DND-41 (cell line): ENCODE measurements at regions not wholly inside any gene's neighbourhood (a gene's known extent, or its start where the extent isn't known, plus 50 kb on each side); places are given as distances from the start of the nearest gene placed in this dataset.
A peak's percentile ranks its signal among the peaks of the same experiment; 100 is the strongest.
"Not testable (repeated sequence)": the region's sequence is repeated elsewhere in the genome, so short reads cannot be mapped to it uniquely, and the experiment has no call there.

Experiments
- ATAC-seq: fragments of 200-7000 bp; cut with Tn5 transposase; 3 replicates; pipeline ENCODE4 v1.9.1; 2021; ENCODE audit warnings: low read depth; ENCODE audit not compliant: insufficient read depth
- DNase-seq: peaks from one replicate; pipeline ENCODE4 v3.0.0-alpha.2; 2020
- H2AFZ ChIP-seq: 2 replicates; pipeline ENCODE4 v1.6.0; 2012; ENCODE audit warnings: low read depth, low read length
- H3K27ac ChIP-seq: 2 replicates; pipeline ENCODE4 v1.5.1; 2012; ENCODE audit warnings: low read length, inconsistent platforms
- H3K27me3 ChIP-seq: fragments of 200-600 bp; sonication (generic); 2 replicates; pipeline ENCODE4 v1.6.0; 2012; ENCODE audit warnings: low read length, mild to moderate bottlenecking, inconsistent platforms; ENCODE audit not compliant: insufficient read depth, poor library complexity
- H3K36me3 ChIP-seq: 2 replicates; pipeline ENCODE4 v1.5.1; 2012; ENCODE audit warnings: low read length, inconsistent platforms; ENCODE audit not compliant: insufficient read depth
- H3K4me1 ChIP-seq: 2 replicates; pipeline ENCODE4 v1.5.1; 2012; ENCODE audit warnings: mild to moderate bottlenecking, low read length; ENCODE audit not compliant: insufficient read depth
- H3K4me2 ChIP-seq: 2 replicates; pipeline ENCODE4 v1.6.0; 2012; ENCODE audit warnings: mild to moderate bottlenecking, moderate library complexity, low read length, inconsistent platforms; ENCODE audit not compliant: insufficient read depth
- H3K4me3 ChIP-seq, 2 experiments: fragments of 200-600 bp in 1 of 2; shearing (Covaris generic) in 1 of 2; 2 replicates each; pipeline ENCODE4 v1.5.1; 2012 to 2016; ENCODE audit warnings: inconsistent platforms in 2 of 2, low read length in 2 of 2, mild to moderate bottlenecking in 2 of 2, low read depth in 1 of 2, moderate library complexity in 1 of 2
- H3K79me2 ChIP-seq: 2 replicates; pipeline ENCODE4 v1.6.0; 2012; ENCODE audit warnings: low read length, inconsistent platforms; ENCODE audit not compliant: insufficient read depth
- H3K9ac ChIP-seq: 2 replicates; pipeline ENCODE4 v1.6.0; 2012; ENCODE audit warnings: low read depth, mild to moderate bottlenecking, inconsistent platforms, low read length, moderate library complexity
- H3K9me3 ChIP-seq: 2 replicates; pipeline ENCODE4 v1.5.1; 2012; ENCODE audit warnings: low read length, moderate library complexity, mild to moderate bottlenecking, inconsistent platforms; ENCODE audit not compliant: insufficient read depth, severe bottlenecking
- H4K20me1 ChIP-seq: 2 replicates; pipeline ENCODE4 v1.6.0; 2012; ENCODE audit warnings: low read length; ENCODE audit not compliant: insufficient read depth
- EZH2 ChIP-seq: IDR thresholded peaks from 3 replicates; pipeline ENCODE4 v1.6.1; 2012; ENCODE audit warnings: borderline replicate concordance, low read depth, mild to moderate bottlenecking, moderate library complexity, low read length, inconsistent platforms; ENCODE audit not compliant: severe bottlenecking
- TF ChIP-seq, protein P1 (sequence below): IDR thresholded peaks from 2 replicates; pipeline ENCODE4 v1.5.1; 2012; ENCODE audit warnings: borderline replicate concordance, low read length, moderate library complexity, mild to moderate bottlenecking; ENCODE audit not compliant: poor library complexity, severe bottlenecking; ENCODE audit errors: extremely low read depth

DNA sequence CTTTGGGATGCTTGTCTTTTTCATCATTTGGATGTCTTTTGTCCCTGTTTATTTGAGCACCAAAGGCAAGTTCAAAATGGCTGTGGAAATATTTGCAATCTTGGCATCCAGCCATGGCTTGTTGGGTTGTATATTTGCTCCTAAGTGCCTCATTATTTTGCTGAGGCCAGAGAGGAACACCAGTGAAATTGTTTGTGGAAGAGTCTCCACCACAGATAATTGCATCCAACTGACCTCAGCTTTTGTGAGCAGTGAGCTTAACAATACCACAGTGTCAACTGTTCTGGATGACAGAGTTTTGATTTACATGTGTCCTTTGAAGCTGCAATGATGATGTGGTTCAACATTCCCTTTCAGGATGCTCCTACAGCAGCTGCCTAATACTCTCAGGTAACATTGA, 83.0 kb upstream of the KCNAB1 start:
- H3K9me3 ChIP-seq = no peaks in the 10 kb centered on the region

GRCh38 chr3:156038869-156039268, 81.5 kb upstream of the KCNAB1 start:
- Histone ChIP-seq H3K4me3 (no peak overlapping the region), H3K9me3 (no peaks in the 10 kb centered on the region), H3K27ac (no peak overlapping the region), H3K4me1 (no peaks in the 10 kb centered on the region), H3K36me3 (no peaks in the 10 kb centered on the region), H3K27me3 (no peaks in the 10 kb centered on the region), H3K79me2 (no peaks in the 10 kb centered on the region), H2AFZ (no peak overlapping the region), H3K4me2 (peak overlapping the region; percentile 24; the same call in 1 of the 2 replicates), H4K20me1 (no peaks in the 10 kb centered on the region), H3K9ac (no peak overlapping the region)
- DNase-seq (no peak), ATAC-seq (no peak)
- TF ChIP-seq, protein P1, sequence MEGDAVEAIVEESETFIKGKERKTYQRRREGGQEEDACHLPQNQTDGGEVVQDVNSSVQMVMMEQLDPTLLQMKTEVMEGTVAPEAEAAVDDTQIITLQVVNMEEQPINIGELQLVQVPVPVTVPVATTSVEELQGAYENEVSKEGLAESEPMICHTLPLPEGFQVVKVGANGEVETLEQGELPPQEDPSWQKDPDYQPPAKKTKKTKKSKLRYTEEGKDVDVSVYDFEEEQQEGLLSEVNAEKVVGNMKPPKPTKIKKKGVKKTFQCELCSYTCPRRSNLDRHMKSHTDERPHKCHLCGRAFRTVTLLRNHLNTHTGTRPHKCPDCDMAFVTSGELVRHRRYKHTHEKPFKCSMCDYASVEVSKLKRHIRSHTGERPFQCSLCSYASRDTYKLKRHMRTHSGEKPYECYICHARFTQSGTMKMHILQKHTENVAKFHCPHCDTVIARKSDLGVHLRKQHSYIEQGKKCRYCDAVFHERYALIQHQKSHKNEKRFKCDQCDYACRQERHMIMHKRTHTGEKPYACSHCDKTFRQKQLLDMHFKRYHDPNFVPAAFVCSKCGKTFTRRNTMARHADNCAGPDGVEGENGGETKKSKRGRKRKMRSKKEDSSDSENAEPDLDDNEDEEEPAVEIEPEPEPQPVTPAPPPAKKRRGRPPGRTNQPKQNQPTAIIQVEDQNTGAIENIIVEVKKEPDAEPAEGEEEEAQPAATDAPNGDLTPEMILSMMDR = no peak
- no peak for TF ChIP-seq EZH2

More for the DNA sequence above, 83.0 kb upstream of the KCNAB1 start:
- Histone ChIP-seq H3K9ac (no peak overlapping the region), H3K79me2 (no peaks in the 10 kb centered on the region), H3K4me2 (no peak overlapping the region), H3K36me3 (no peaks in the 10 kb centered on the region), H3K27me3 (no peaks in the 10 kb centered on the region), H4K20me1 (no peaks in the 10 kb centered on the region), H3K4me1 (no peaks in the 10 kb centered on the region), H2AFZ (no peak overlapping the region), H3K27ac (no peak overlapping the region), H3K4me3 (no peak overlapping the region)
- DNase-seq (no peak), ATAC-seq (no peak)
- no peak for TF ChIP-seq EZH2
- TF ChIP-seq, protein P1 = no peak

DNA sequence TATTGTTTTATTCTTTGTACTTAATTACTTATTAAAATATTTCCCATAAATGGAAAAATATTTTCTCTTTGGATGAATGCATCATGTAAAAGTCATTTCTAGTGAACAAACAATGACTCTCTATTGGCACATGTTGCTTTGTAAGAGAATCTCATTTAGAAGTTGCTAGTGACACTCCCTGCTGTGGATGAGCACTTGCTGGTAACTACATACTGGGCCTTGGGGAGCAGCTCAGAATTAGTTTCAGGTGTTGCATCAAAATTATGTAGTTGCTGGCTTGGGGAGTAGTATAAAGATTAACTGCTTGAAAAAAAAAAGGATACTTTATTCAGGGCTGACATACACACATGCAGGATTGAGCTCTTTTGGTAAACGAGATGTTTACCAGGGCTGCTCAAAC, 80.3 kb upstream of the KCNAB1 start:
- no peaks in the 10 kb centered on the region for H4K20me1 ChIP-seq
- H3K36me3 ChIP-seq = no peaks in the 10 kb centered on the region
- DNase-seq (no peak), ATAC-seq (no peak)
- H3K9me3 ChIP-seq = no peaks in the 10 kb centered on the region
- no peak overlapping the region for H3K27ac ChIP-seq
- H2AFZ ChIP-seq = no peak overlapping the region
- TF ChIP-seq EZH2 = no peak
- no peaks in the 10 kb centered on the region for H3K4me1 ChIP-seq
- H3K4me2 ChIP-seq = no peak overlapping the region
- no peaks in the 10 kb centered on the region for H3K27me3 ChIP-seq
- no peak overlapping the region for H3K9ac ChIP-seq
- no peaks in the 10 kb centered on the region for H3K79me2 ChIP-seq
- no peak overlapping the region for H3K4me3 ChIP-seq

DNA sequence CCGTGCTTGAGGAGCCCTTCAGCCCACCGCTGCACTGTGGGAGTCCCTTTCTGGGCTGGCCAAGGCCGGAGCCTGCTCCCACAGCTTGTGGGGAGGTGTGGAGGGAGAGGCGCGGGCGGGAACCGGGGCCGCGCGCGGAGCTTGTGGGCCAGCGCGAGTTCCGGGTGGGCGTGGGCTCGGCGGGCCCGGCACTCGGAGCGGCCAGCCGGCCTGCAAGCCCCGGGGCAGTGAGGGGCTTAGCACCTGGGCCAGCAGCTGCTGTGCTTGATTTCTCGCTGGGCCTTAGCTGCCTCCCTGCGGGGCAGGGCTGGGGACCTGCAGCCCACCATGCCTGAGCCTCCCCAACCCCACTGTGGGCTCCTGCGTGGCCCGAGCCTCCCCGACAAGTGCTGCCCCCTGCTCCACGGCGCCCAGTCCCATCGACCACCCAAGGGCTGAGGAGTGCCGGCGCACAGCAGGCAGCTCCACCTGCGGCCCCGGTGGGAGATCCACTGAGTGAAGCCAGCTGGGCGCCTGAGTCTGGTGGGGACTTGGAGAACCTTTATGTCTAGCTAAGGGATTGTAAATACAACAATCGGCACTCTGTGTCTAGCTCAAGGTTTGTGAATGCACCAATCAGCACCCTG, 79.0 kb upstream of the KCNAB1 start:
- H4K20me1 ChIP-seq, H3K4me1 ChIP-seq, H3K27me3 ChIP-seq, ATAC-seq, H3K27ac ChIP-seq, H3K9me3 ChIP-seq, H3K9ac ChIP-seq, H2AFZ ChIP-seq, H3K79me2 ChIP-seq, H3K4me2 ChIP-seq, H3K36me3 ChIP-seq, H3K4me3 ChIP-seq, DNase-seq: not testable (repeated sequence)

DNA sequence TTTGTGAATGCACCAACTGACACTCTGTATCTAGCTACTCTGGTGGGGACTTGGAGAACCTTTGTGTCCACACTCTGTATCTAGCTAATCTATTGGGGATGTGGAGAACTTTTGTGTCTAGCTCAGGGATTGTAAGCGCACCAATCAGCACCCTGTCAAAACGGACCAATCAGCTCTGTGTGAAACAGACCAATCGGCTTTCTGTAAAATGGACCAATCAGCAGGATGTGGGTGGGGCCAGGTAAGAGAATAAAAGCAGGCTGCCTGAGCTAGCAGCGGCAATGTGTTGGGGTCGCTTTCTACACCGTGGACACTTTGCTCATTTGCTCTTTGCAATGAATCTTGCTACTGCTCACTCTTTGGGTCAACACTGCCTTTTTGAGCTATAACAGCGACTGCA, 78.5 kb upstream of the KCNAB1 start:
- not testable (repeated sequence) for H3K4me2 ChIP-seq, H3K27ac ChIP-seq, H3K79me2 ChIP-seq, H3K4me1 ChIP-seq, H3K9me3 ChIP-seq, H3K27me3 ChIP-seq, H4K20me1 ChIP-seq, H3K36me3 ChIP-seq, H3K4me3 ChIP-seq, DNase-seq, H3K9ac ChIP-seq, ATAC-seq, H2AFZ ChIP-seq
